K562 (cell line): ENCODE measurements at regions not wholly inside any gene's neighbourhood (a gene's known extent, or its start where the extent isn't known, plus 50 kb on each side); places are given as distances from the start of the nearest gene placed in this dataset.

ENCODE experiments used
- ELF4 ChIP-seq: fragments of 450-650 bp; formaldehyde crosslinking; IDR thresholded peaks from 2 replicates; pipeline ENCODE4 v1.4.0; 2022; ENCODE audit warnings: missing genetic modification characterization
- KLF10 ChIP-seq: fragments of 250-450 bp; sonication (Bioruptor Pico); IDR thresholded peaks from 2 replicates; pipeline ENCODE4 v1.6.1; 2021; ENCODE audit warnings: matching md5 sums
- MAZ ChIP-seq, 2 experiments: fragments of 450-650 bp in 1 of 2; sonication (generic) in 1 of 2; formaldehyde crosslinking; IDR thresholded peaks in 1 of 2; conservative IDR thresholded peaks in 1 of 2; 2 replicates each; pipeline versions ENCODE4 v1.4.0 to v1.5.0; 2020; ENCODE audit warnings: mild to moderate bottlenecking in 1 of 2, missing genetic modification reagents in 1 of 2
- PHB2 ChIP-seq: fragments of 450-650 bp; IDR thresholded peaks from 2 replicates; pipeline ENCODE4 v1.6.1; 2017; ENCODE audit warnings: low read depth
- RBM34 ChIP-seq: fragments of 200-400 bp; formaldehyde crosslinking; IDR thresholded peaks from 2 replicates; pipeline ENCODE4 v1.6.1; 2018; ENCODE audit warnings: low read length, borderline replicate concordance; ENCODE audit not compliant: insufficient read depth
- SNRNP70 ChIP-seq: fragments of 200-400 bp; formaldehyde crosslinking; optimal IDR thresholded peaks from 2 replicates; pipeline ENCODE3; 2017; ENCODE audit warnings: low read depth, low read length
- SRSF7 ChIP-seq: fragments of 200-400 bp; formaldehyde crosslinking; optimal IDR thresholded peaks from 2 replicates; pipeline ENCODE3; 2017; ENCODE audit warnings: mild to moderate bottlenecking, low read depth, low read length
- STAT5A ChIP-seq: IDR thresholded peaks from 2 replicates; pipeline ENCODE4 v1.6.1; 2012; ENCODE audit warnings: low read length, inconsistent platforms, borderline replicate concordance
- ZBTB17 ChIP-seq: fragments of 450-650 bp; formaldehyde crosslinking; IDR thresholded peaks from 2 replicates; pipeline ENCODE4 v1.4.0; 2020; ENCODE audit warnings: mild to moderate bottlenecking
- ZFPM2 ChIP-seq: fragments of 250-450 bp; sonication (Bioruptor Pico); IDR thresholded peaks from 2 replicates; pipeline ENCODE4 v1.5.1; 2022; ENCODE audit warnings: mild to moderate bottlenecking
- ZNF282 ChIP-seq: sonication (generic); formaldehyde crosslinking; IDR thresholded peaks from 2 replicates; pipeline ENCODE4 v1.8.1; 2023; ENCODE audit warnings: missing genetic modification reagents
- ZNF561 ChIP-seq: fragments of 450-650 bp; formaldehyde crosslinking; conservative IDR thresholded peaks from 2 replicates; pipeline ENCODE4 v1.4.0; 2020; ENCODE audit warnings: mild to moderate bottlenecking, moderate library complexity
- TF ChIP-seq, protein P1 (sequence below): IDR thresholded peaks from 2 replicates; pipeline ENCODE4 v1.6.1; 2012; ENCODE audit warnings: low read depth, low read length, improper control_type of control experiment, borderline replicate concordance
- TF ChIP-seq, protein P2 (sequence below): sonication (generic); formaldehyde crosslinking; IDR thresholded peaks from 2 replicates; pipeline ENCODE4 v1.4.0; 2020; ENCODE audit warnings: mild to moderate bottlenecking, missing genetic modification reagents
- TF ChIP-seq, protein P3 (sequence below): IDR thresholded peaks from 2 replicates; pipeline ENCODE4 v1.6.1; 2014; ENCODE audit warnings: antibody characterized with exemption
- TF ChIP-seq, protein P4 (sequence below), 2 experiments: fragments of 450-650 bp; IDR thresholded peaks; 2 replicates each; pipeline ENCODE4 v1.6.1; 2018; ENCODE audit warnings: mild to moderate bottlenecking in 2 of 2, low read depth in 1 of 2; ENCODE audit not compliant: partially characterized antibody in 2 of 2
- TF ChIP-seq, protein P5 (sequence below): sonication (generic); formaldehyde crosslinking; IDR thresholded peaks from 2 replicates; pipeline ENCODE4 v1.8.1; 2023; ENCODE audit warnings: mild to moderate bottlenecking, missing genetic modification reagents

DNA sequence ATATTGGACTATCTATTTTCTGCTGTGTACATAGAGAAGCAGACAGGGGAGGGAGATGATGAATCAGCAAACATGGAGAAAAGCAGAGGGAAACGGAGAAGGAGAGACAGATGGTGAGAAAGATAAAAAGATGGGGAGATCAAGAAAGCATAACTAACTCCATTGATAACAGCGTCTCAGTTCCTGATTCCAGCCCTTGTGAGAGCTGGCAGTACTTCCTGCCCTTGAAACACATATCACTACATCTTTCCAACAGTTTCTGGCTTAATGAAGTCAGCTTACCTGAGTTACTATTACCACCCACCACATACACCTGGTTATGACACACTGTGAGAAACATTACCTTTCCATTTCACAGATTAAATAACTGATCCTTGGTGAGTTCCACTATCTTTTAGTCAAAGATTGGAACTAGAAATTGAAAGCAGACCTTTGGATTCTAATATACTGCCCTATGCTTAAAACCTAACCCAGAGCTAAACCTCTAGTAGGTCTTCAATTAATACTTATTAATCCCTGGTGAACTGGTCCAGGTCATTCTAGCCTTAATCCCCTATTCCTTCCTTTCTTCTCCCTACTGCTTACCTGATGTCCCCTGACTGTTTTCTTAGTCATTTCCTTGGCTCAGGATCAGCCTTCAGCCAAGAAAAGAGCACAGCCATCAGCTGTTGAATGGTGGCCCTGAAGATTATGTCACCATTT lies 346.6 kb upstream of the CCL2 start (continued):
- TF ChIP-seq ZBTB17: peak; percentile 93
- TF ChIP-seq SRSF7: no peak
- TF ChIP-seq ELF4 (CRISPR knock-in tag): peak; percentile 99
- TF ChIP-seq, protein P1, sequence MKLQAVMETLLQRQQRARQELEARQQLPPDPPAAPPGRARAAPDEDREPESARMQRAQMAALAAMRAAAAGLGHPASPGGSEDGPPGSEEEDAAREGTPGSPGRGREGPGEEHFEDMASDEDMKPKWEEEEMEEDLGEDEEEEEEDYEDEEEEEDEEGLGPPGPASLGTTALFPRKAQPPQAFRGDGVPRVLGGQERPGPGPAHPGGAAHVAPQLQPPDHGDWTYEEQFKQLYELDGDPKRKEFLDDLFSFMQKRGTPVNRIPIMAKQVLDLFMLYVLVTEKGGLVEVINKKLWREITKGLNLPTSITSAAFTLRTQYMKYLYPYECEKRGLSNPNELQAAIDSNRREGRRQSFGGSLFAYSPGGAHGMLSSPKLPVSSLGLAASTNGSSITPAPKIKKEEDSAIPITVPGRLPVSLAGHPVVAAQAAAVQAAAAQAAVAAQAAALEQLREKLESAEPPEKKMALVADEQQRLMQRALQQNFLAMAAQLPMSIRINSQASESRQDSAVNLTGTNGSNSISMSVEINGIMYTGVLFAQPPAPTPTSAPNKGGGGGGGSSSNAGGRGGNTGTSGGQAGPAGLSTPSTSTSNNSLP: no peak
- TF ChIP-seq PHB2: no peak
- no peak for TF ChIP-seq ZNF282 (CRISPR knock-in tag)
- TF ChIP-seq ZFPM2 (CRISPR knock-in tag): peak; percentile 89; the same call in 1 of the 2 replicates
- TF ChIP-seq, protein P2, sequence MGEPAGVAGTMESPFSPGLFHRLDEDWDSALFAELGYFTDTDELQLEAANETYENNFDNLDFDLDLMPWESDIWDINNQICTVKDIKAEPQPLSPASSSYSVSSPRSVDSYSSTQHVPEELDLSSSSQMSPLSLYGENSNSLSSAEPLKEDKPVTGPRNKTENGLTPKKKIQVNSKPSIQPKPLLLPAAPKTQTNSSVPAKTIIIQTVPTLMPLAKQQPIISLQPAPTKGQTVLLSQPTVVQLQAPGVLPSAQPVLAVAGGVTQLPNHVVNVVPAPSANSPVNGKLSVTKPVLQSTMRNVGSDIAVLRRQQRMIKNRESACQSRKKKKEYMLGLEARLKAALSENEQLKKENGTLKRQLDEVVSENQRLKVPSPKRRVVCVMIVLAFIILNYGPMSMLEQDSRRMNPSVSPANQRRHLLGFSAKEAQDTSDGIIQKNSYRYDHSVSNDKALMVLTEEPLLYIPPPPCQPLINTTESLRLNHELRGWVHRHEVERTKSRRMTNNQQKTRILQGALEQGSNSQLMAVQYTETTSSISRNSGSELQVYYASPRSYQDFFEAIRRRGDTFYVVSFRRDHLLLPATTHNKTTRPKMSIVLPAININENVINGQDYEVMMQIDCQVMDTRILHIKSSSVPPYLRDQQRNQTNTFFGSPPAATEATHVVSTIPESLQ: no peak
- TF ChIP-seq, protein P3, sequence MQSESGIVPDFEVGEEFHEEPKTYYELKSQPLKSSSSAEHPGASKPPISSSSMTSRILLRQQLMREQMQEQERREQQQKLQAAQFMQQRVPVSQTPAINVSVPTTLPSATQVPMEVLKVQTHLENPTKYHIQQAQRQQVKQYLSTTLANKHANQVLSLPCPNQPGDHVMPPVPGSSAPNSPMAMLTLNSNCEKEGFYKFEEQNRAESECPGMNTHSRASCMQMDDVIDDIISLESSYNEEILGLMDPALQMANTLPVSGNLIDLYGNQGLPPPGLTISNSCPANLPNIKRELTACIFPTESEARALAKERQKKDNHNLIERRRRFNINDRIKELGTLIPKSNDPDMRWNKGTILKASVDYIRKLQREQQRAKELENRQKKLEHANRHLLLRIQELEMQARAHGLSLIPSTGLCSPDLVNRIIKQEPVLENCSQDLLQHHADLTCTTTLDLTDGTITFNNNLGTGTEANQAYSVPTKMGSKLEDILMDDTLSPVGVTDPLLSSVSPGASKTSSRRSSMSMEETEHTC: no peak
- TF ChIP-seq, protein P4, sequence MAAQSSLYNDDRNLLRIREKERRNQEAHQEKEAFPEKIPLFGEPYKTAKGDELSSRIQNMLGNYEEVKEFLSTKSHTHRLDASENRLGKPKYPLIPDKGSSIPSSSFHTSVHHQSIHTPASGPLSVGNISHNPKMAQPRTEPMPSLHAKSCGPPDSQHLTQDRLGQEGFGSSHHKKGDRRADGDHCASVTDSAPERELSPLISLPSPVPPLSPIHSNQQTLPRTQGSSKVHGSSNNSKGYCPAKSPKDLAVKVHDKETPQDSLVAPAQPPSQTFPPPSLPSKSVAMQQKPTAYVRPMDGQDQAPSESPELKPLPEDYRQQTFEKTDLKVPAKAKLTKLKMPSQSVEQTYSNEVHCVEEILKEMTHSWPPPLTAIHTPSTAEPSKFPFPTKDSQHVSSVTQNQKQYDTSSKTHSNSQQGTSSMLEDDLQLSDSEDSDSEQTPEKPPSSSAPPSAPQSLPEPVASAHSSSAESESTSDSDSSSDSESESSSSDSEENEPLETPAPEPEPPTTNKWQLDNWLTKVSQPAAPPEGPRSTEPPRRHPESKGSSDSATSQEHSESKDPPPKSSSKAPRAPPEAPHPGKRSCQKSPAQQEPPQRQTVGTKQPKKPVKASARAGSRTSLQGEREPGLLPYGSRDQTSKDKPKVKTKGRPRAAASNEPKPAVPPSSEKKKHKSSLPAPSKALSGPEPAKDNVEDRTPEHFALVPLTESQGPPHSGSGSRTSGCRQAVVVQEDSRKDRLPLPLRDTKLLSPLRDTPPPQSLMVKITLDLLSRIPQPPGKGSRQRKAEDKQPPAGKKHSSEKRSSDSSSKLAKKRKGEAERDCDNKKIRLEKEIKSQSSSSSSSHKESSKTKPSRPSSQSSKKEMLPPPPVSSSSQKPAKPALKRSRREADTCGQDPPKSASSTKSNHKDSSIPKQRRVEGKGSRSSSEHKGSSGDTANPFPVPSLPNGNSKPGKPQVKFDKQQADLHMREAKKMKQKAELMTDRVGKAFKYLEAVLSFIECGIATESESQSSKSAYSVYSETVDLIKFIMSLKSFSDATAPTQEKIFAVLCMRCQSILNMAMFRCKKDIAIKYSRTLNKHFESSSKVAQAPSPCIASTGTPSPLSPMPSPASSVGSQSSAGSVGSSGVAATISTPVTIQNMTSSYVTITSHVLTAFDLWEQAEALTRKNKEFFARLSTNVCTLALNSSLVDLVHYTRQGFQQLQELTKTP (IDR thresholded peaks at IDR 0.05; ENCODE audit: low read depth in 1 of 2, partially characterized antibody in 2 of 2): no peak
- TF ChIP-seq, protein P5, sequence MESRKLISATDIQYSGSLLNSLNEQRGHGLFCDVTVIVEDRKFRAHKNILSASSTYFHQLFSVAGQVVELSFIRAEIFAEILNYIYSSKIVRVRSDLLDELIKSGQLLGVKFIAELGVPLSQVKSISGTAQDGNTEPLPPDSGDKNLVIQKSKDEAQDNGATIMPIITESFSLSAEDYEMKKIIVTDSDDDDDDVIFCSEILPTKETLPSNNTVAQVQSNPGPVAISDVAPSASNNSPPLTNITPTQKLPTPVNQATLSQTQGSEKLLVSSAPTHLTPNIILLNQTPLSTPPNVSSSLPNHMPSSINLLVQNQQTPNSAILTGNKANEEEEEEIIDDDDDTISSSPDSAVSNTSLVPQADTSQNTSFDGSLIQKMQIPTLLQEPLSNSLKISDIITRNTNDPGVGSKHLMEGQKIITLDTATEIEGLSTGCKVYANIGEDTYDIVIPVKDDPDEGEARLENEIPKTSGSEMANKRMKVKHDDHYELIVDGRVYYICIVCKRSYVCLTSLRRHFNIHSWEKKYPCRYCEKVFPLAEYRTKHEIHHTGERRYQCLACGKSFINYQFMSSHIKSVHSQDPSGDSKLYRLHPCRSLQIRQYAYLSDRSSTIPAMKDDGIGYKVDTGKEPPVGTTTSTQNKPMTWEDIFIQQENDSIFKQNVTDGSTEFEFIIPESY (CRISPR knock-in tag): no peak
- no peak for TF ChIP-seq SNRNP70
- TF ChIP-seq MAZ (CRISPR knock-in tag; conservative IDR thresholded peaks at IDR 0.05 in 1 of 2, IDR thresholded peaks at IDR 0.05 in 1 of 2): peak in 1 of 2 experiments; percentile 83; a peak in 2 of 4 replicates
- no peak for TF ChIP-seq RBM34
- peak; percentile 84 for TF ChIP-seq KLF10 (CRISPR knock-in tag)
- peak; percentile 77; the same call in 1 of the 2 replicates for TF ChIP-seq ZNF561 (CRISPR knock-in tag)
- no peak for TF ChIP-seq STAT5A
